DOHH2 (cell line): ENCODE measurements at regions not wholly inside any gene's neighbourhood (a gene's known extent, or its start where the extent isn't known, plus 50 kb on each side); places are given as distances from the start of the nearest gene placed in this dataset.

Experiments used
- H3F3A ChIP-seq: fragments of 200-600 bp; sonication (generic), shearing (Covaris generic); 2 replicates; pipeline ENCODE4 v1.6.0; 2016; ENCODE audit warnings: antibody characterized with exemption, mild to moderate bottlenecking; ENCODE audit not compliant: control insufficient read depth, insufficient read depth
- H3K27ac ChIP-seq: fragments of 200-600 bp; sonication (generic); 2 replicates; pipeline ENCODE4 v1.5.1; 2014; ENCODE audit warnings: low read depth, mild to moderate bottlenecking, low read length, moderate library complexity
- H3K27me3 ChIP-seq: fragments of 200-600 bp; sonication (generic); 2 replicates; pipeline ENCODE4 v1.6.1; 2014; ENCODE audit warnings: mild to moderate bottlenecking, low read length, mixed read lengths; ENCODE audit not compliant: control insufficient read depth
- H3K36me3 ChIP-seq: fragments of 200-600 bp; sonication (generic); 2 replicates; pipeline ENCODE4 v1.6.1; 2014; ENCODE audit warnings: mild to moderate bottlenecking, low read length, moderate library complexity, mixed read lengths; ENCODE audit not compliant: control insufficient read depth
- H3K4me1 ChIP-seq: fragments of 200-600 bp; sonication (generic); 2 replicates; pipeline ENCODE4 v1.6.1; 2014; ENCODE audit warnings: mild to moderate bottlenecking, low read length, mixed read lengths; ENCODE audit not compliant: control insufficient read depth
- H3K4me2 ChIP-seq: fragments of 200-600 bp; sonication (generic); 2 replicates; pipeline ENCODE4 v1.6.0; 2014; ENCODE audit warnings: mild to moderate bottlenecking, low read length, moderate library complexity
- H3K4me3 ChIP-seq: fragments of 200-600 bp; sonication (generic); 2 replicates; pipeline ENCODE4 v1.5.1; 2014; ENCODE audit warnings: mild to moderate bottlenecking, low read length, mixed read lengths
- H3K79me2 ChIP-seq: fragments of 200-600 bp; sonication (generic); 2 replicates; pipeline ENCODE4 v1.6.1; 2014; ENCODE audit warnings: mild to moderate bottlenecking, low read length, mixed read lengths; ENCODE audit not compliant: control insufficient read depth
- H3K9me2 ChIP-seq: fragments of 200-600 bp; sonication (generic); replicated peaks from 2 replicates; pipeline ENCODE4 v1.6.1; 2014; ENCODE audit warnings: mild to moderate bottlenecking, low read length, mixed read lengths; ENCODE audit not compliant: control insufficient read depth
- H3K9me3 ChIP-seq: fragments of 200-600 bp; sonication (generic); 2 replicates; pipeline ENCODE4 v1.6.1; 2014; ENCODE audit warnings: antibody characterized with exemption, low read length, mixed read lengths; ENCODE audit not compliant: control insufficient read depth, insufficient read depth
- H4K20me1 ChIP-seq: fragments of 200-600 bp; sonication (generic); 2 replicates; pipeline ENCODE4 v1.6.0; 2014; ENCODE audit warnings: low read depth, mild to moderate bottlenecking, antibody characterized with exemption, low read length, moderate library complexity; ENCODE audit not compliant: control insufficient read depth, insufficient read depth
- EZH2phosphoT487 ChIP-seq: fragments of 200-600 bp; sonication (generic); IDR thresholded peaks from 2 replicates; pipeline ENCODE4 v1.6.1; 2017; ENCODE audit warnings: borderline replicate concordance, mild to moderate bottlenecking, antibody characterized with exemption, low read length, moderate library complexity, mixed read lengths
- TF ChIP-seq, protein P1 (sequence below): fragments of 200-600 bp; sonication (generic); IDR thresholded peaks from one replicate; pipeline ENCODE4 v1.5.1; 2014; ENCODE audit warnings: antibody characterized with exemption, mild to moderate bottlenecking, low read depth, low read length; ENCODE audit not compliant: poor library complexity, severe bottlenecking

DNA sequence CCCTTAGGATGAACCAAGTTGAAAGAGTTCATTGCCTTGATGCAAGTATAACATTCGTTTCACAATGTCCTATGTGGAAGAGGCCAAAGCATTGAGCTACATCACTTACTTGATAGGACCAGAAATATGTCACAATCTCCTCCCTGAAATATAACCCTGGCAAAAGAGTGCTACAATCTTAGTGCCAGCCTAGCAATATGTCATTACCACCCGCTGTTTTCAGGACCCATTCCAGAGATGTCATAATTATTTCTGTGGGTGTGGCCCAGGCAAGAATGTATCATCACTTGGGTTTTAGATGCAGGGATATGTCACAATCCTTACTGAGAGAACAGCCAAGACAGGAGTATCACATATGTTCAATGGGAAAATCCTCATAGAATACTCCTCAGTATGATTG, 915.0 kb upstream of the AMELY start:
- Histone ChIP-seq H3K4me3 (no peak overlapping the region), H3K79me2 (no peaks in the 10 kb centered on the region), H3K4me2 (no peak overlapping the region), H3F3A (no peaks in the 10 kb centered on the region), H4K20me1 (no peaks in the 10 kb centered on the region), H3K4me1 (no peaks in the 10 kb centered on the region), H3K9me3 (no peaks in the 10 kb centered on the region), H3K27ac (no peak overlapping the region), H3K9me2 (no peaks in the 10 kb centered on the region), H3K27me3 (no peaks in the 10 kb centered on the region), H3K36me3 (no peaks in the 10 kb centered on the region)
- no peak for TF ChIP-seq EZH2phosphoT487
- TF ChIP-seq, protein P1, sequence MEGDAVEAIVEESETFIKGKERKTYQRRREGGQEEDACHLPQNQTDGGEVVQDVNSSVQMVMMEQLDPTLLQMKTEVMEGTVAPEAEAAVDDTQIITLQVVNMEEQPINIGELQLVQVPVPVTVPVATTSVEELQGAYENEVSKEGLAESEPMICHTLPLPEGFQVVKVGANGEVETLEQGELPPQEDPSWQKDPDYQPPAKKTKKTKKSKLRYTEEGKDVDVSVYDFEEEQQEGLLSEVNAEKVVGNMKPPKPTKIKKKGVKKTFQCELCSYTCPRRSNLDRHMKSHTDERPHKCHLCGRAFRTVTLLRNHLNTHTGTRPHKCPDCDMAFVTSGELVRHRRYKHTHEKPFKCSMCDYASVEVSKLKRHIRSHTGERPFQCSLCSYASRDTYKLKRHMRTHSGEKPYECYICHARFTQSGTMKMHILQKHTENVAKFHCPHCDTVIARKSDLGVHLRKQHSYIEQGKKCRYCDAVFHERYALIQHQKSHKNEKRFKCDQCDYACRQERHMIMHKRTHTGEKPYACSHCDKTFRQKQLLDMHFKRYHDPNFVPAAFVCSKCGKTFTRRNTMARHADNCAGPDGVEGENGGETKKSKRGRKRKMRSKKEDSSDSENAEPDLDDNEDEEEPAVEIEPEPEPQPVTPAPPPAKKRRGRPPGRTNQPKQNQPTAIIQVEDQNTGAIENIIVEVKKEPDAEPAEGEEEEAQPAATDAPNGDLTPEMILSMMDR, result no peak

DNA sequence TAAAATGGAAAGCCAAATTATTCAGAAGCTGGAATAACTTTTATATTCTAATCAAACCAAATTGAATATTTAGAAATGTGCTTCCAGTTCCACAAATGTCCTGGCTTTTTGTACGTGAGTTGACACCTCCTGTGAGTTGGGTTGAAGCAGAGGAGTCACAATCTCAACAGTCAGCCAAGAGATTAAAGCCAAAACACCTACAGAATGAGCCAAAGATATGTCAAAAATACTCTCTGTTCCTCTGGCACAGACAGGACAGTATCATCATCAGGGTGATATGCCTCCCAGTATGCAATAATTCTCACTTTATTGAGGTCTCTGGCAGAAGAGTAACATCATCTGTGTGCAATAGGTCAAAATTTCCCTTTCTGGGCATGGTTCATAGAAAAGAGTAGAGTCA, 914.3 kb upstream of the AMELY start:
- no peaks in the 10 kb centered on the region for H4K20me1 ChIP-seq
- H3F3A ChIP-seq, result no peaks in the 10 kb centered on the region
- no peaks in the 10 kb centered on the region for H3K79me2 ChIP-seq
- no peaks in the 10 kb centered on the region for H3K9me2 ChIP-seq
- no peaks in the 10 kb centered on the region for H3K9me3 ChIP-seq
- H3K27ac ChIP-seq, result no peak overlapping the region
- H3K36me3 ChIP-seq, result no peaks in the 10 kb centered on the region
- no peak overlapping the region for H3K4me2 ChIP-seq
- no peak for TF ChIP-seq EZH2phosphoT487
- TF ChIP-seq, protein P1, result no peak
- no peaks in the 10 kb centered on the region for H3K4me1 ChIP-seq
- H3K4me3 ChIP-seq, result no peak overlapping the region
- H3K27me3 ChIP-seq, result no peaks in the 10 kb centered on the region

DNA sequence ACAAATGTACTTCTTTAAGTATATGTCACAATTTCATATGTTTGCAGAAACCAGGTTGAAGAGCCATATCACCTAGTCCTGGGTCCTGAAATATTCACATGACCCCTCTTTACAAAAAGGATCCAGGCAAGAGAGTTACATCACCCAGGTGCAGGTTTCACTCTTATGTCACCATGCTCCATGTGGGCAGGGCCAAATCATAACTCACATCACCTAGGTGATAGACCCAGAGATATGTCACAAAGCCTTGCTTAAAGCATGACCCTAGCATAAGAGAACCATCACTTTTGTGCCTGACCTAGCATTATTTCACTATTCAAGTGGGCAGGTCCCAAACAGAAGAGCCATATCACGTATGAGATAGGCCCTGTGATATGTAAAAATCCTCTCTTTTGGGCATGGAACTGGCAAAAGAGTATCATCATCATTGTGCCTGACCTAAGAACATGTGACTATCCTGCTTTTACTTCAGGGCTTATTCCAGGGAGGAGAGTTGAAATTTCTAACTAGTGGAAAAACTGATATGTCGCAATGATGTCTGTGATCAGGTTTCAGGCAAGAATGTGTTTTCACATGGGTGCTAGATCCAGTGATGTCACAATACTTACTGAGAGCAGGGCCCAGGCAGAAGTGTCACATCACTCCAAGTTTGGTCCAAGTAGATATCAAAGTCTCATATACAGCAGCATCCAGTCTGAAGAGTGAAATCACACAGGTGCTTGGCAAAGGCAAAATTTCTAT, 909.9 kb upstream of the AMELY start:
- TF ChIP-seq EZH2phosphoT487, result no peak
- Histone ChIP-seq H3K27me3 (no peaks in the 10 kb centered on the region), H3K79me2 (no peaks in the 10 kb centered on the region), H3K4me3 (no peak overlapping the region), H3F3A (no peaks in the 10 kb centered on the region), H3K4me2 (no peak overlapping the region), H3K4me1 (no peaks in the 10 kb centered on the region), H3K9me2 (no peaks in the 10 kb centered on the region), H4K20me1 (no peaks in the 10 kb centered on the region), H3K36me3 (no peaks in the 10 kb centered on the region), H3K27ac (no peak overlapping the region), H3K9me3 (no peaks in the 10 kb centered on the region)

DNA sequence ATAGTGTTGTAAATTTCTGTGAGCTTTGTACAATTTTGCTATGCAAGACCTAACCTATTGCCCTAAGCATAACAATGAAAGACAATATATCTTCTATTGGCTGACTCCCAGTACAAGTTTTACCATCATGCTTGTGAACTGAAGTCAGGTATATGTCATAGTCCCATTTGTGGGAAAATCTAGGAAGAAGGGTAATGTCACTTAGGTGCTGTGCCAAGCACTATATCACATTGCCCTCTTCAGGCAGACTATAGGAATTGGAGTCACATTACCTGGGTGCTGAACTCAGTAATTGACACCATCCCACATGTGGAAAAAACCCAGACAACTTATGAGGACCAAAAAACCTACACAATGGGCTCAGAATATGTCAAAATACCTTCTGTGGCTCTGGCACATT, 907.4 kb upstream of the AMELY start:
- TF ChIP-seq, protein P1, result peak; percentile 37
- TF ChIP-seq EZH2phosphoT487, result no peak
- H3K27ac ChIP-seq, result no peak overlapping the region

More for the DNA sequence above, 907.4 kb upstream of the AMELY start:
- Histone ChIP-seq H3K4me2 (no peak overlapping the region), H3K79me2 (no peaks in the 10 kb centered on the region), H3K4me3 (no peak overlapping the region), H4K20me1 (no peaks in the 10 kb centered on the region), H3K36me3 (no peaks in the 10 kb centered on the region), H3K27me3 (no peaks in the 10 kb centered on the region), H3K9me3 (no peaks in the 10 kb centered on the region), H3F3A (no peaks in the 10 kb centered on the region), H3K9me2 (no peaks in the 10 kb centered on the region), H3K4me1 (no peaks in the 10 kb centered on the region)
